ENCODE measurements at regions not wholly inside any gene's neighbourhood (a gene's known extent, or its start where the extent isn't known, plus 50 kb on each side); places are given as distances from the start of the nearest gene placed in this dataset.

DNA sequence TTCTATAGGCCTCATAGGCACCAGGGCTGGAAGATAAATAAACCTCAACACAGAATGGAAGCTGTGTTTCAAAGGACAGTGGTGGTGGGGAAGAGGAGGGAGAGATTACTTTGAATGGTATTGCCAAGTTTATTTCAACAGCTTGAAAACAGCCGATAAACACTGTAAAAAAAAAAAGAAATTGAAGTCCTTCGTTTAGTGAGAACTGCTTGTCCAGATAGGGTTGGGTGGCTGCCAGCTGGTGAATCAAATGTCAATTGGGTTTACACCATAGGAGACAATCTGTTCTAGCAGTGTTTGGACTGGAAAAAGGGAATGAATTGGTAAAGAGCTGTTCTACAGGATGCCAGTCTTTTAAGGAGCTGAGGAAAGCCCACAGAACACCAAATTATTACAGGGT, 254.8 kb downstream of the PHF14 start:
- no peak for TF ChIP-seq CTCF (IDR thresholded peaks at IDR 0.05)
- no peak for TF ChIP-seq POLR2A (IDR thresholded peaks at IDR 0.05)
